Ovary (tissue), 3 donors: ENCODE measurements at regions not wholly inside any gene's neighbourhood (a gene's known extent, or its start where the extent isn't known, plus 50 kb on each side); places are given as distances from the start of the nearest gene placed in this dataset.

ENCODE experiments used
- CTCF ChIP-seq, 3 donors: fragments of 450-650 bp in 2 of 3; fragments of 200-600 bp in 1 of 3; IDR thresholded peaks; one replicate each; pipeline versions ENCODE4 v1.5.1 to v1.8.0; 2016 to 2022; ENCODE audit warnings: antibody characterized with exemption in 3 of 3, mild to moderate bottlenecking in 1 of 3
- EP300 ChIP-seq: sonication (generic); formaldehyde crosslinking; IDR thresholded peaks from one replicate; pipeline ENCODE4 v1.6.1; 2017; ENCODE audit warnings: antibody characterized with exemption
- POLR2A ChIP-seq: fragments of 450-650 bp; IDR thresholded peaks from one replicate; pipeline ENCODE4 v1.6.1; 2017; ENCODE audit warnings: antibody characterized with exemption, mild to moderate bottlenecking, moderate library complexity
- donor health status: DM: no; HTN: no; CAD: no.

DNA sequence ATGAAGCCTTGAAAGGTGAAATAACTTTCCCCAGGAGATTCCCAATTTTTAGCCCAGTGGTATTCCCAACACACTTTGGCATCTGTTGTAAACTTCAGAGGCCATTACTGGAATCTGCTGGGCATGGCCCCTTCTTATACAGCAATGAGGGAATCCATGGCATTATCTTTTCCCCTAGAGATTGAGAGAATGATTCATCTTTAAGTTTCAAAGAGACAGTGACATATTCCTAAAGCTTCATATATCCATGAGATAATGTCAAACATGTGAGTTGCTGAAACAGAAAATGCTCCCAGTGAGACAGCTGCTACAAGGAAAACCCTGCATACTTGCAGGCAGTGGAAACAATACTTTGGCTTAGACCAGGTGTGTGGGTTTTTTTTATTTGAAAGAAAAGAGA lies 51.1 kb upstream of the DLX2 start:
- TF ChIP-seq CTCF (IDR thresholded peaks at IDR 0.05) (no peak), EP300 (no peak), POLR2A (no peak)
